ENCODE measurements at regions not wholly inside any gene's neighbourhood (a gene's known extent, or its start where the extent isn't known, plus 50 kb on each side); places are given as distances from the start of the nearest gene placed in this dataset.

- H3K27ac ChIP-seq = no peak overlapping the region
- H3K4me3 ChIP-seq = no peak overlapping the region
Observed at GRCh38 chr9:108584860-108585259, 270.9 kb downstream of the ACTL7B start.

- Histone ChIP-seq H3K27ac (no peak overlapping the region), H3K4me3 (no peak overlapping the region)
Observed at GRCh38 chr9:108582726-108583125, 273.1 kb downstream of the ACTL7B start.

GRCh38 chr9:108579757-108580439 is 275.9 kb downstream of the ACTL7B start:
- peak overlapping the region in 16 of 21 experiments; percentile 13 to 74 (median 62) for H3K27ac ChIP-seq

GRCh38 chr9:108575276-108575675 is 280.5 kb downstream of the ACTL7B start:
- H3K4me3 ChIP-seq = no peak overlapping the region
- H3K27ac ChIP-seq = peak overlapping the region in 2 of 21 experiments; percentile 17 to 29

More at GRCh38 chr9:108579757-108580439, 275.9 kb downstream of the ACTL7B start:
- H3K4me3 ChIP-seq = no peak overlapping the region

- Histone ChIP-seq H3K4me3 (no peak overlapping the region), H3K27ac (peak overlapping the region in 9 of 21 experiments; percentile 0 to 66 (median 19))
Observed at GRCh38 chr9:108569624-108570023, 286.2 kb downstream of the ACTL7B start.

GRCh38 chr9:108568093-108568492 is 287.7 kb downstream of the ACTL7B start:
- Histone ChIP-seq H3K27ac (peak overlapping the region in 14 of 21 experiments; percentile 21 to 81 (median 47)), H3K4me3 (no peak overlapping the region)

- peak overlapping the region in 15 of 21 experiments; percentile 20 to 81 (median 40) for H3K27ac ChIP-seq
Observed at GRCh38 chr9:108567571-108567970, 288.2 kb downstream of the ACTL7B start.

GRCh38 chr9:108565651-108566378 is 290.0 kb downstream of the ACTL7B start:
- no peak overlapping the region for H3K4me3 ChIP-seq
- peak overlapping the region in 12 of 21 experiments; percentile 8 to 75 (median 42) for H3K27ac ChIP-seq

More at GRCh38 chr9:108567571-108567970, 288.2 kb downstream of the ACTL7B start:
- H3K4me3 ChIP-seq = no peak overlapping the region

- Histone ChIP-seq H3K27ac (peak overlapping the region in 14 of 21 experiments; percentile 30 to 79 (median 54)), H3K4me3 (no peak overlapping the region)
Observed at GRCh38 chr9:108562176-108562575, 293.6 kb downstream of the ACTL7B start.

- H3K27ac ChIP-seq = no peak overlapping the region
- H3K4me3 ChIP-seq = no peak overlapping the region
Observed at GRCh38 chr9:108559432-108559831, 296.4 kb downstream of the ACTL7B start.

GRCh38 chr9:108554831-108555230 is 301.0 kb downstream of the ACTL7B start:
- H3K4me3 ChIP-seq = no peak overlapping the region
- no peak overlapping the region for H3K27ac ChIP-seq

- Histone ChIP-seq H3K27ac (peak overlapping the region in 18 of 21 experiments; percentile 38 to 87 (median 72)), H3K4me3 (no peak overlapping the region)
Observed at GRCh38 chr9:108553111-108553635, 302.6 kb downstream of the ACTL7B start.

GRCh38 chr9:108552459-108553040 is 303.2 kb downstream of the ACTL7B start:
- H3K27ac ChIP-seq = peak overlapping the region in 20 of 21 experiments; percentile 31 to 87 (median 71)
- H3K4me3 ChIP-seq = no peak overlapping the region

GRCh38 chr9:108551030-108551841 is 304.6 kb downstream of the ACTL7B start:
- Histone ChIP-seq H3K27ac (peak overlapping the region in 20 of 21 experiments; percentile 34 to 87 (median 72)), H3K4me3 (no peak overlapping the region)

GRCh38 chr9:108550106-108550505 is 305.7 kb downstream of the ACTL7B start:
- Histone ChIP-seq H3K4me3 (no peak overlapping the region), H3K27ac (peak overlapping the region in 18 of 21 experiments; percentile 36 to 87 (median 64))

GRCh38 chr9:108549184-108549583 is 306.6 kb downstream of the ACTL7B start:
- no peak overlapping the region for H3K4me3 ChIP-seq
- H3K27ac ChIP-seq = peak overlapping the region in 18 of 21 experiments; percentile 0 to 87 (median 62)

- Histone ChIP-seq H3K4me3 (no peak overlapping the region), H3K27ac (peak overlapping the region in 6 of 21 experiments; percentile 8 to 87 (median 60))
Observed at GRCh38 chr9:108547411-108548135, 308.2 kb downstream of the ACTL7B start.

GRCh38 chr9:108546215-108546614 is 309.6 kb downstream of the ACTL7B start:
- Histone ChIP-seq H3K4me3 (no peak overlapping the region), H3K27ac (no peak overlapping the region)

- Histone ChIP-seq H3K4me3 (no peak overlapping the region), H3K27ac (no peak overlapping the region)
Observed at GRCh38 chr9:108545436-108545835, 310.4 kb downstream of the ACTL7B start.

All from skin epidermis (tissue), 12 donors.